Stomach (tissue), 4 donors: ENCODE measurements at regions not wholly inside any gene's neighbourhood (a gene's known extent, or its start where the extent isn't known, plus 50 kb on each side); places are given as distances from the start of the nearest gene placed in this dataset.

ENCODE experiments used
- CTCF ChIP-seq, 7 experiments: fragments of 450-650 bp in 4 of 7; fragments of 200-600 bp in 3 of 7; sonication (generic) in 3 of 7; IDR thresholded peaks; one replicate each; pipeline ENCODE4 v1.5.1; 2016 to 2019; ENCODE audit warnings: antibody characterized with exemption in 7 of 7, control low read depth in 2 of 7, mild to moderate bottlenecking in 1 of 7
- EP300 ChIP-seq: sonication (generic); formaldehyde crosslinking; IDR thresholded peaks from one replicate; pipeline ENCODE4 v1.6.1; 2017; ENCODE audit warnings: antibody characterized with exemption
- POLR2A ChIP-seq, 4 donors: fragments of 450-650 bp; IDR thresholded peaks; one replicate each; pipeline ENCODE4 v1.6.1; 2016; ENCODE audit warnings: antibody characterized with exemption in 4 of 4, control low read depth in 2 of 4, mild to moderate bottlenecking in 1 of 4, moderate library complexity in 1 of 4
- POLR2AphosphoS5 ChIP-seq, 3 donors: sonication (generic); formaldehyde crosslinking; IDR thresholded peaks; one replicate each; pipeline ENCODE4 v1.6.1; 2016; ENCODE audit warnings: antibody characterized with exemption in 3 of 3

GRCh38 chr4:123342498-123342897 is 54.1 kb upstream of the SPRY1 start:
- no peak for TF ChIP-seq CTCF (IDR thresholded peaks at IDR 0.05)
- no peak for TF ChIP-seq POLR2A (IDR thresholded peaks at IDR 0.05)
- no peak for TF ChIP-seq EP300
- TF ChIP-seq POLR2AphosphoS5 (IDR thresholded peaks at IDR 0.05) = no peak
